Stimulated activated CD4-positive, alpha-beta T cell treated with anti-CD3 and anti-CD28 coated beads, Interleukin-4, amount 100 ng/mL, for 1 hour (primary cell): ENCODE measurements at regions not wholly inside any gene's neighbourhood (a gene's known extent, or its start where the extent isn't known, plus 50 kb on each side); places are given as distances from the start of the nearest gene placed in this dataset.

Experiments used
- DNase-seq: peaks from one replicate; pipeline ENCODE4 v3.0.0-alpha.2; 2020

- no peak for DNase-seq
Measured at GRCh38 chr18:39375066-39375465, 1809.5 kb upstream of the CELF4 start.

GRCh38 chr18:39371996-39372395, 1806.4 kb upstream of the CELF4 start:
- no peak for DNase-seq

- no peak for DNase-seq
Measured at GRCh38 chr18:39366656-39367055, 1801.1 kb upstream of the CELF4 start.

- no peak for DNase-seq
Measured at GRCh38 chr18:39365836-39366485, 1800.4 kb upstream of the CELF4 start.

GRCh38 chr18:39360072-39360471, 1794.5 kb upstream of the CELF4 start:
- no peak for DNase-seq

GRCh38 chr18:39359636-39360035, 1794.0 kb upstream of the CELF4 start:
- no peak for DNase-seq

GRCh38 chr18:39350945-39351344, 1785.3 kb upstream of the CELF4 start:
- DNase-seq = no peak

GRCh38 chr18:39349801-39350200, 1784.2 kb upstream of the CELF4 start:
- no peak for DNase-seq

- no peak for DNase-seq
Measured at GRCh38 chr18:39348757-39349156, 1783.2 kb upstream of the CELF4 start.

- no peak for DNase-seq
Measured at GRCh38 chr18:39347701-39348100, 1782.1 kb upstream of the CELF4 start.

- no peak for DNase-seq
Measured at GRCh38 chr18:39346916-39347315, 1781.3 kb upstream of the CELF4 start.

- DNase-seq = no peak
Measured at GRCh38 chr18:39345321-39345720, 1779.7 kb upstream of the CELF4 start.

GRCh38 chr18:39344487-39344886, 1778.9 kb upstream of the CELF4 start:
- no peak for DNase-seq

GRCh38 chr18:39341129-39341528, 1775.5 kb upstream of the CELF4 start:
- DNase-seq = no peak

GRCh38 chr18:39340418-39340817, 1774.8 kb upstream of the CELF4 start:
- no peak for DNase-seq

GRCh38 chr18:39329496-39330275, 1764.1 kb upstream of the CELF4 start:
- DNase-seq = no peak

GRCh38 chr18:39326772-39327171, 1761.2 kb upstream of the CELF4 start:
- no peak for DNase-seq

GRCh38 chr18:39325973-39326372, 1760.4 kb upstream of the CELF4 start:
- no peak for DNase-seq

GRCh38 chr18:39319141-39319540, 1753.5 kb upstream of the CELF4 start:
- no peak for DNase-seq

GRCh38 chr18:39318462-39318861, 1752.9 kb upstream of the CELF4 start:
- DNase-seq = no peak

GRCh38 chr18:39318008-39318407, 1752.4 kb upstream of the CELF4 start:
- DNase-seq = no peak

- no peak for DNase-seq
Measured at GRCh38 chr18:39314595-39314994, 1749.0 kb upstream of the CELF4 start.

- no peak for DNase-seq
Measured at GRCh38 chr18:39313992-39314391, 1748.4 kb upstream of the CELF4 start.

GRCh38 chr18:39311111-39311712, 1745.6 kb upstream of the CELF4 start:
- no peak for DNase-seq
